ENCODE measurements at regions not wholly inside any gene's neighbourhood (a gene's known extent, or its start where the extent isn't known, plus 50 kb on each side); places are given as distances from the start of the nearest gene placed in this dataset.

DNA sequence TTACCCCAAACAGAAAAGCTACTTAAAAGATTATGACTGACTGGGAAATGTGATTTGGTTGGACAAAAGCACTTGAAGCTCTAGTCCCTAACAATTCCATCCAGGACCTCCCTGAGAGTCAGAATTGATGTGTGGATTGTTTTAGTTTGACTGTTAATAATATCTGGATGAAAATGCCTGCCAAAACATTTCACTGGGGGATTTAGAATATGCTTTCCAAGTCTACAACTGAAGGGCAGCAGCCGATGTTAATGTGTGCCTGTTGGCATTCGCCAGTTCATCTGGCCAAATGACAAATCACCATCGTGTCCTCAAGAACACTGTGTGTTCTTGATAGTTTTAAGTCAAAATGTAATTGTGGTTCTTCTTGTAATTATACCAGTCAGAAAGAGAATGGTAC lies 76.0 kb upstream of the TSC22D1 start:
- ChIA-PET POLR2A (ENCODE audit: partially characterized antibody) (interaction anchor here (2.0 kb wide), 1 partner anchor 15 kb away, joined by 5 read pairs; no protein-coding TSS in a partner anchor), CTCF (ENCODE audit: partially characterized antibody) (interaction anchor here (0.6 to 1.0 kb wide), 2 partner anchors 118 to 168 kb away, joined by 3 read pairs; no protein-coding TSS in a partner anchor)
- H4K91ac ChIP-seq (replicated peaks; ENCODE audit: insufficient read length, low read length), result no peak overlapping the region
- H4K8ac ChIP-seq (ENCODE audit: extremely low read depth, insufficient read depth, low read length), result no peak overlapping the region
- no peak overlapping the region for H2BK20ac ChIP-seq (ENCODE audit: low read length)
- H4K5ac ChIP-seq (ENCODE audit: insufficient read length, low read depth, low read length), result no peak overlapping the region
- no peak overlapping the region for H3K27ac ChIP-seq (ENCODE audit: low read depth, low read length)
- no peaks in the 10 kb centered on the region for H3K9me3 ChIP-seq (ENCODE audit: insufficient read depth in 2 of 2, low read depth in 1 of 2, low read length in 1 of 2)
- no peak overlapping the region for H3K18ac ChIP-seq (ENCODE audit: extremely low read depth, low read length)
- no peaks in the 10 kb centered on the region for H3K27me3 ChIP-seq (replicated peaks in 1 of 4; ENCODE audit: control insufficient read depth in 3 of 4, extremely low read depth in 1 of 4, insufficient read depth in 3 of 4, low read length in 3 of 4)
- no peak overlapping the region for H2BK15ac ChIP-seq (ENCODE audit: low read length)
- no peaks in the 10 kb centered on the region for H4K20me1 ChIP-seq (replicated peaks in 1 of 2; ENCODE audit: control insufficient read depth in 1 of 2, insufficient read depth in 2 of 2, low read length in 2 of 2)
- 96% methylated on average over 3 of the region's 3 CpGs; no CpG with 5 or more reads in 1 of the 2 experiments for WGBS, 2 experiments (ENCODE audit: extremely low coverage in 1 of 2, insufficient coverage in 1 of 2, insufficient read length in 1 of 2, insufficient replicate concordance in 2 of 2, low coverage in 1 of 2, low lambda C conversion rate in 2 of 2, missing lambda C conversion rate in 1 of 2)
- H2AK5ac ChIP-seq (ENCODE audit: low read depth, low read length), result no peak overlapping the region
- H3K79me1 ChIP-seq (ENCODE audit: low read depth, low read length), result no peaks in the 10 kb centered on the region
- H3K23ac ChIP-seq (ENCODE audit: insufficient read length), result no peak overlapping the region
- no peak overlapping the region for H3K4me3 ChIP-seq (ENCODE audit: extremely low read depth in 1 of 4, insufficient read depth in 2 of 4, low read depth in 3 of 4, low read length in 4 of 4)
- no peak for FAIRE-seq
- H3K4me2 ChIP-seq (ENCODE audit: insufficient read depth in 1 of 2, low read depth in 2 of 2, low read length in 2 of 2), result no peak overlapping the region
- no peaks in the 10 kb centered on the region for H3K79me2 ChIP-seq (ENCODE audit: control insufficient read depth in 1 of 2, insufficient read depth in 2 of 2, low read length in 2 of 2)
- H2BK12ac ChIP-seq (ENCODE audit: low read depth, low read length), result no peak overlapping the region
- H3K56ac ChIP-seq (replicated peaks; ENCODE audit: insufficient read length, low read depth, low read length), result no peak overlapping the region
- H3K23me2 ChIP-seq (ENCODE audit: low read depth, low read length), result no peaks in the 10 kb centered on the region; the same call in 1 of the 2 replicates
- H3K9ac ChIP-seq (replicated peaks in 1 of 4; ENCODE audit: extremely low read depth in 1 of 4, low read depth in 3 of 4, low read length in 3 of 4), result no peak overlapping the region
- H3K36me3 ChIP-seq (ENCODE audit: control insufficient read depth in 2 of 4, insufficient read depth in 4 of 4, low read length in 3 of 4), result no peaks in the 10 kb centered on the region
- H2BK120ac ChIP-seq (replicated peaks; ENCODE audit: low read depth, low read length), result no peak overlapping the region
- DNase-seq (ENCODE audit: low read depth in 1 of 2, low spot score in 2 of 2), result no peak
- H2AFZ ChIP-seq (ENCODE audit: low read length), result no peak overlapping the region
- H3K4me1 ChIP-seq (replicated peaks in 1 of 4; ENCODE audit: control insufficient read depth in 3 of 4, insufficient read depth in 4 of 4, low read length in 3 of 4), result peaks cover 0 to 13% (median 5%) of the 10 kb centered on the region in 4 experiments; a peak in 5 of 7 replicates
- no peak overlapping the region for H3K4ac ChIP-seq (replicated peaks; ENCODE audit: insufficient read length, low read depth, low read length)
- H3K14ac ChIP-seq (ENCODE audit: insufficient read length), result no peak overlapping the region
- H2BK5ac ChIP-seq (ENCODE audit: low read depth, low read length), result no peak overlapping the region
- TF ChIP-seq SP2 (IDR thresholded peaks at IDR 0.05; ENCODE audit: low read length) (no peak), CHD1 (IDR thresholded peaks at IDR 0.05; ENCODE audit: low read depth, low read length) (no peak), TAF7 (optimal IDR thresholded peaks at IDR 0.05; ENCODE audit: borderline replicate concordance, low read depth, low read length) (no peak), NANOG (IDR thresholded peaks at IDR 0.05; ENCODE audit: insufficient read depth, low read depth, low read length, poor library complexity, severe bottlenecking) (no peak), EGR1 (IDR thresholded peaks at IDR 0.05; ENCODE audit: borderline replicate concordance, low read depth, low read length) (no peak), RXRA (IDR thresholded peaks at IDR 0.05; ENCODE audit: insufficient read depth, low read depth, low read length) (no peak), NRF1 (IDR thresholded peaks at IDR 0.05; ENCODE audit: low read depth, low read length) (no peak), EP300 (IDR thresholded peaks at IDR 0.05; ENCODE audit: borderline replicate concordance in 1 of 2, low read depth in 2 of 2, low read length in 2 of 2) (no peak), TAF1 (IDR thresholded peaks at IDR 0.05; ENCODE audit: low read depth, low read length) (no peak), ZNF274 (IDR thresholded peaks at IDR 0.05; ENCODE audit: borderline replicate concordance, extremely low read depth, low read length) (no peak)
- TF ChIP-seq, protein P1, sequence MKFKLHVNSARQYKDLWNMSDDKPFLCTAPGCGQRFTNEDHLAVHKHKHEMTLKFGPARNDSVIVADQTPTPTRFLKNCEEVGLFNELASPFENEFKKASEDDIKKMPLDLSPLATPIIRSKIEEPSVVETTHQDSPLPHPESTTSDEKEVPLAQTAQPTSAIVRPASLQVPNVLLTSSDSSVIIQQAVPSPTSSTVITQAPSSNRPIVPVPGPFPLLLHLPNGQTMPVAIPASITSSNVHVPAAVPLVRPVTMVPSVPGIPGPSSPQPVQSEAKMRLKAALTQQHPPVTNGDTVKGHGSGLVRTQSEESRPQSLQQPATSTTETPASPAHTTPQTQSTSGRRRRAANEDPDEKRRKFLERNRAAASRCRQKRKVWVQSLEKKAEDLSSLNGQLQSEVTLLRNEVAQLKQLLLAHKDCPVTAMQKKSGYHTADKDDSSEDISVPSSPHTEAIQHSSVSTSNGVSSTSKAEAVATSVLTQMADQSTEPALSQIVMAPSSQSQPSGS (IDR thresholded peaks at IDR 0.05; ENCODE audit: low read length), result no peak
- TF ChIP-seq, protein P2, sequence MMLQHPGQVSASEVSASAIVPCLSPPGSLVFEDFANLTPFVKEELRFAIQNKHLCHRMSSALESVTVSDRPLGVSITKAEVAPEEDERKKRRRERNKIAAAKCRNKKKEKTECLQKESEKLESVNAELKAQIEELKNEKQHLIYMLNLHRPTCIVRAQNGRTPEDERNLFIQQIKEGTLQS (IDR thresholded peaks at IDR 0.05; ENCODE audit: insufficient read depth, low read depth, low read length), result no peak
